Retinal pigment epithelial cell (primary cell): ENCODE measurements at regions not wholly inside any gene's neighbourhood (a gene's known extent, or its start where the extent isn't known, plus 50 kb on each side); places are given as distances from the start of the nearest gene placed in this dataset.

Experiments
- DNase-seq: peaks from one replicate; pipeline ENCODE4 v3.0.0-alpha.2; 2010; ENCODE audit warnings: low read depth
- H3K4me3 ChIP-seq: 2 replicates; pipeline ENCODE4 v1.5.1; 2011; ENCODE audit warnings: mild to moderate bottlenecking, low read length, control low read depth, moderate library complexity
- CTCF ChIP-seq: conservative IDR thresholded peaks from 2 replicates; pipeline ENCODE4 v1.5.1; 2011; ENCODE audit warnings: low read depth, low read length, control low read depth, inconsistent platforms

- no peak for DNase-seq
- no peak for TF ChIP-seq CTCF
- no peak overlapping the region for H3K4me3 ChIP-seq
Measured at GRCh38 chr7:121574109-121574508, 178.0 kb upstream of the FAM3C start.

GRCh38 chr7:121572615-121573014, 176.5 kb upstream of the FAM3C start:
- TF ChIP-seq CTCF = no peak
- no peak for DNase-seq
- H3K4me3 ChIP-seq = no peak overlapping the region

GRCh38 chr7:121570365-121570764, 174.3 kb upstream of the FAM3C start:
- no peak for DNase-seq
- no peak for TF ChIP-seq CTCF
- H3K4me3 ChIP-seq = no peak overlapping the region

GRCh38 chr7:121563177-121563576, 167.1 kb upstream of the FAM3C start:
- no peak for DNase-seq
- TF ChIP-seq CTCF = peak; percentile 19
- no peak overlapping the region for H3K4me3 ChIP-seq

GRCh38 chr7:121562259-121562658, 166.2 kb upstream of the FAM3C start:
- H3K4me3 ChIP-seq = no peak overlapping the region
- TF ChIP-seq CTCF = no peak
- peak; percentile 15 for DNase-seq

GRCh38 chr7:121561717-121562116, 165.6 kb upstream of the FAM3C start:
- no peak for TF ChIP-seq CTCF
- no peak overlapping the region for H3K4me3 ChIP-seq
- no peak for DNase-seq

- no peak for TF ChIP-seq CTCF
- DNase-seq = no peak
- H3K4me3 ChIP-seq = no peak overlapping the region
Measured at GRCh38 chr7:121560267-121560990, 164.3 kb upstream of the FAM3C start.
